HEK293T (cell line): ENCODE measurements at regions not wholly inside any gene's neighbourhood (a gene's known extent, or its start where the extent isn't known, plus 50 kb on each side); places are given as distances from the start of the nearest gene placed in this dataset.

Experiments
- CTCF ChIA-PET: fragments of 350-600 bp; formaldehyde crosslinking; extraction: SDS; loops from one replicate; lab custom pipeline; 2021; ENCODE audit warnings: antibody characterized with exemption, inconsistent platforms; lab: Yijun Ruan, JAX
- POLR2A ChIA-PET: fragments of 350-600 bp; formaldehyde crosslinking; extraction: SDS; loops from one replicate; lab custom pipeline; 2020; ENCODE audit warnings: antibody characterized with exemption, inconsistent platforms; lab: Yijun Ruan, JAX
- DNase-seq: peaks from one replicate; pipeline ENCODE4 v3.0.0; 2012; ENCODE audit warnings: mixed read lengths; ENCODE audit errors: extremely low spot score
- ARNT ChIP-seq: fragments of 450-650 bp; IDR thresholded peaks from 2 replicates; pipeline ENCODE4 v1.6.1; 2017; ENCODE audit warnings: mild to moderate bottlenecking
- BHLHE40 ChIP-seq: fragments of 450-650 bp; IDR thresholded peaks from 2 replicates; pipeline ENCODE4 v1.6.1; 2016; ENCODE audit warnings: mild to moderate bottlenecking, moderate library complexity, borderline replicate concordance
- CTBP1 ChIP-seq: fragments of 450-650 bp; IDR thresholded peaks from 2 replicates; pipeline ENCODE4 v1.6.1; 2016; ENCODE audit warnings: borderline replicate concordance
- ELF4 ChIP-seq: fragments of 450-650 bp; IDR thresholded peaks from 2 replicates; pipeline ENCODE4 v1.6.1; 2017; ENCODE audit warnings: antibody characterized with exemption
- FOXA1 ChIP-seq: fragments of 450-650 bp; IDR thresholded peaks from 2 replicates; pipeline ENCODE4 v1.6.1; 2016; ENCODE audit warnings: mild to moderate bottlenecking
- FOXK2 ChIP-seq: fragments of 450-650 bp; IDR thresholded peaks from 2 replicates; pipeline ENCODE4 v1.6.1; 2016; ENCODE audit warnings: mild to moderate bottlenecking
- FOXM1 ChIP-seq: fragments of 450-650 bp; IDR thresholded peaks from 2 replicates; pipeline ENCODE4 v1.6.1; 2017; ENCODE audit warnings: mild to moderate bottlenecking, borderline replicate concordance
- HDGF ChIP-seq: fragments of 450-650 bp; IDR thresholded peaks from 2 replicates; pipeline ENCODE4 v1.6.1; 2017; ENCODE audit warnings: antibody characterized with exemption, borderline replicate concordance
- L3MBTL2 ChIP-seq: fragments of 450-650 bp; conservative IDR thresholded peaks from 2 replicates; pipeline ENCODE4 v1.6.1; 2016; ENCODE audit warnings: mild to moderate bottlenecking
- LEF1 ChIP-seq: fragments of 450-650 bp; IDR thresholded peaks from 2 replicates; pipeline ENCODE4 v1.6.1; 2017; ENCODE audit warnings: mild to moderate bottlenecking, borderline replicate concordance
- NFRKB ChIP-seq: fragments of 450-650 bp; IDR thresholded peaks from 2 replicates; pipeline ENCODE4 v1.6.1; 2016; ENCODE audit warnings: mild to moderate bottlenecking, moderate library complexity
- PKNOX1 ChIP-seq: fragments of 450-650 bp; IDR thresholded peaks from 2 replicates; pipeline ENCODE4 v1.6.1; 2016
- SP1 ChIP-seq: fragments of 450-650 bp; IDR thresholded peaks from 2 replicates; pipeline ENCODE4 v1.6.1; 2017
- SUZ12 ChIP-seq: fragments of 450-650 bp; IDR thresholded peaks from 2 replicates; pipeline ENCODE4 v1.6.1; 2016; ENCODE audit warnings: mild to moderate bottlenecking
- TARDBP ChIP-seq: fragments of 450-650 bp; IDR thresholded peaks from 2 replicates; pipeline ENCODE4 v1.6.1; 2016
- ZNF384 ChIP-seq: fragments of 450-650 bp; IDR thresholded peaks from 2 replicates; pipeline ENCODE4 v1.6.1; 2016

- TF ChIP-seq NFRKB (no peak), SUZ12 (no peak), BHLHE40 (no peak), FOXA1 (no peak), FOXM1 (no peak), ZNF384 (no peak), SP1 (no peak), TARDBP (no peak), ARNT (no peak), LEF1 (no peak), FOXK2 (no peak)
- DNase-seq: no peak
- CTCF ChIA-PET: no interaction called here
- POLR2A ChIA-PET: no interaction called here
Observed at GRCh38 chr5:86526811-86527348, 90.9 kb upstream of the COX7C start.

GRCh38 chr5:86532429-86532828, 85.3 kb upstream of the COX7C start:
- ChIA-PET CTCF (no interaction called here), POLR2A (no interaction called here)
- no peak for TF ChIP-seq CTBP1
- TF ChIP-seq BHLHE40: no peak
- TF ChIP-seq ZNF384: no peak
- no peak for TF ChIP-seq PKNOX1
- no peak for TF ChIP-seq SP1
- no peak for TF ChIP-seq L3MBTL2
- no peak for TF ChIP-seq HDGF
- no peak for TF ChIP-seq FOXM1
- no peak for DNase-seq

- CTCF ChIA-PET: no interaction called here
Observed at GRCh38 chr5:86536396-86536795, 81.3 kb upstream of the COX7C start.

GRCh38 chr5:86542532-86542931, 75.2 kb upstream of the COX7C start:
- TF ChIP-seq SUZ12: no peak
- ChIA-PET POLR2A (no interaction called here), CTCF (no interaction called here)
- no peak for DNase-seq

More at GRCh38 chr5:86536396-86536795, 81.3 kb upstream of the COX7C start:
- no peak for TF ChIP-seq FOXK2
- TF ChIP-seq SUZ12: no peak
- TF ChIP-seq CTBP1: no peak
- TF ChIP-seq HDGF: no peak
- TF ChIP-seq FOXA1: no peak
- TF ChIP-seq ZNF384: no peak
- no peak for TF ChIP-seq BHLHE40
- no peak for TF ChIP-seq NFRKB
- no peak for TF ChIP-seq ELF4
- no peak for TF ChIP-seq LEF1
- no peak for TF ChIP-seq SP1
- TF ChIP-seq ARNT: no peak
- DNase-seq: no peak
- POLR2A ChIA-PET: no interaction called here

- TF ChIP-seq TARDBP (no peak), CTBP1 (no peak), ELF4 (no peak), FOXA1 (no peak)
- ChIA-PET POLR2A (no interaction called here), CTCF (no interaction called here)
- no peak for DNase-seq
Observed at GRCh38 chr5:86546044-86546443, 71.7 kb upstream of the COX7C start.

- POLR2A ChIA-PET: no interaction called here
- CTCF ChIA-PET: no interaction called here
- TF ChIP-seq ARNT (no peak), HDGF (no peak), FOXM1 (no peak), NFRKB (no peak), ELF4 (no peak)
- DNase-seq: no peak
Observed at GRCh38 chr5:86546582-86546981, 71.2 kb upstream of the COX7C start.

GRCh38 chr5:86554638-86555037, 63.1 kb upstream of the COX7C start:
- ChIA-PET CTCF (no interaction called here), POLR2A (no interaction called here)
- no peak for DNase-seq
- no peak for TF ChIP-seq BHLHE40
- no peak for TF ChIP-seq TARDBP
- TF ChIP-seq LEF1: no peak
- no peak for TF ChIP-seq CTBP1
- no peak for TF ChIP-seq PKNOX1
- no peak for TF ChIP-seq SP1
- no peak for TF ChIP-seq ARNT
- TF ChIP-seq FOXM1: no peak
- TF ChIP-seq HDGF: no peak
- no peak for TF ChIP-seq FOXK2

- TF ChIP-seq PKNOX1 (no peak), TARDBP (no peak), ZNF384 (no peak), ARNT (no peak), FOXA1 (no peak), FOXM1 (no peak), ELF4 (no peak), SP1 (no peak), BHLHE40 (no peak), CTBP1 (no peak), LEF1 (no peak), L3MBTL2 (no peak), NFRKB (no peak), FOXK2 (no peak)
- POLR2A ChIA-PET: no interaction called here
- CTCF ChIA-PET: no interaction called here
- no peak for DNase-seq
Observed at GRCh38 chr5:86557920-86558319, 59.8 kb upstream of the COX7C start.
